IMR-90 (cell line): ENCODE measurements at regions not wholly inside any gene's neighbourhood (a gene's known extent, or its start where the extent isn't known, plus 50 kb on each side); places are given as distances from the start of the nearest gene placed in this dataset.

ENCODE experiments used
- CTCF ChIP-seq: conservative IDR thresholded peaks from 2 replicates; pipeline ENCODE4 v1.5.1; 2012; ENCODE audit warnings: mild to moderate bottlenecking, low read depth, low read length, improper control_type of control experiment
- FOS ChIP-seq: fragments of 150-350 bp; IDR thresholded peaks from 2 replicates; pipeline ENCODE4 v1.6.1; 2016; ENCODE audit warnings: low read depth, low read length
- NFE2L2 ChIP-seq: fragments of 150-350 bp; IDR thresholded peaks from 2 replicates; pipeline ENCODE4 v1.6.1; 2016; ENCODE audit warnings: low read depth, mild to moderate bottlenecking, low read length
- POLR2A ChIP-seq: IDR thresholded peaks from 2 replicates; pipeline ENCODE4 v1.6.1; 2012; ENCODE audit warnings: mild to moderate bottlenecking, low read depth, low read length
- RAD21 ChIP-seq: IDR thresholded peaks from 2 replicates; pipeline ENCODE4 v1.6.1; 2012; ENCODE audit warnings: low read length, improper control_type of control experiment
- RCOR1 ChIP-seq: IDR thresholded peaks from 2 replicates; pipeline ENCODE4 v1.6.1; 2012; ENCODE audit warnings: mild to moderate bottlenecking, low read length, improper control_type of control experiment; ENCODE audit not compliant: insufficient replicate concordance
- RFX5 ChIP-seq: IDR thresholded peaks from 2 replicates; pipeline ENCODE4 v1.8.0; 2012; ENCODE audit warnings: low read depth, mild to moderate bottlenecking, low read length, moderate library complexity
- TF ChIP-seq, protein P1 (sequence below): fragments of 150-350 bp; IDR thresholded peaks from 2 replicates; pipeline ENCODE4 v1.6.1; 2017; ENCODE audit warnings: mild to moderate bottlenecking, antibody characterized with exemption, low read length, low read depth

GRCh38 chr2:45288532-45289417 is 279.5 kb upstream of the SIX2 start:
- no peak for TF ChIP-seq POLR2A
- no peak for TF ChIP-seq CTCF
- TF ChIP-seq NFE2L2 = no peak
- no peak for TF ChIP-seq RFX5
- TF ChIP-seq, protein P1, sequence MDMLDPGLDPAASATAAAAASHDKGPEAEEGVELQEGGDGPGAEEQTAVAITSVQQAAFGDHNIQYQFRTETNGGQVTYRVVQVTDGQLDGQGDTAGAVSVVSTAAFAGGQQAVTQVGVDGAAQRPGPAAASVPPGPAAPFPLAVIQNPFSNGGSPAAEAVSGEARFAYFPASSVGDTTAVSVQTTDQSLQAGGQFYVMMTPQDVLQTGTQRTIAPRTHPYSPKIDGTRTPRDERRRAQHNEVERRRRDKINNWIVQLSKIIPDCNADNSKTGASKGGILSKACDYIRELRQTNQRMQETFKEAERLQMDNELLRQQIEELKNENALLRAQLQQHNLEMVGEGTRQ = no peak
- no peak for TF ChIP-seq RAD21
- no peak for TF ChIP-seq FOS
- no peak for TF ChIP-seq RCOR1
